Activated T-cell treated with anti-CD3 and anti-CD28 coated beads, Interleukin-2, amount 50 U/mL, for 4 hours (primary cell): ENCODE measurements at regions not wholly inside any gene's neighbourhood (a gene's known extent, or its start where the extent isn't known, plus 50 kb on each side); places are given as distances from the start of the nearest gene placed in this dataset.
"Not testable (repeated sequence)": the region's sequence is repeated elsewhere in the genome, so short reads cannot be mapped to it uniquely, and the experiment has no call there.

ENCODE experiments used
- ATAC-seq, 2 donors: fragments of 200-7000 bp; cut with Tn5 transposase; one replicate each; pipeline ENCODE4 v1.10.0; 2021
- DNase-seq: peaks from one replicate; pipeline ENCODE4 v3.0.0-alpha.2; 2020
- H3K27me3 Mint-ChIP-seq: one replicate; pipeline ENCODE4 v1.8.0; 2021; ENCODE audit warnings: low read depth, mixed read lengths
- H3K36me3 Mint-ChIP-seq: one replicate; pipeline ENCODE4 v1.8.0; 2022; ENCODE audit warnings: mixed read lengths; ENCODE audit not compliant: insufficient read depth
- H3K4me1 Mint-ChIP-seq: one replicate; pipeline ENCODE4 v1.8.0; 2021; ENCODE audit warnings: low read depth, mixed read lengths
- H3K4me3 Mint-ChIP-seq: one replicate; pipeline ENCODE4 v1.8.0; 2021; ENCODE audit warnings: mild to moderate bottlenecking, moderate library complexity, mixed read lengths
- H3K9me3 Mint-ChIP-seq: one replicate; pipeline ENCODE4 v1.8.0; 2021; ENCODE audit warnings: mixed read lengths

GRCh38 chr18:22817844-22818243 is 115.3 kb upstream of the RBBP8 start:
- H3K27me3 Mint-ChIP-seq: peaks cover 8% of the 10 kb centered on the region
- H3K4me3 Mint-ChIP-seq: no peak overlapping the region
- DNase-seq (no peak), ATAC-seq (no peak)
- no peaks in the 10 kb centered on the region for H3K9me3 Mint-ChIP-seq
- H3K4me1 Mint-ChIP-seq: no peaks in the 10 kb centered on the region
- no peaks in the 10 kb centered on the region for H3K36me3 Mint-ChIP-seq

GRCh38 chr18:22822024-22822423 is 111.1 kb upstream of the RBBP8 start:
- Mint-ChIP-seq H3K36me3 (no peaks in the 10 kb centered on the region), H3K27me3 (peaks cover 8% of the 10 kb centered on the region), H3K4me3 (no peak overlapping the region), H3K9me3 (no peaks in the 10 kb centered on the region), H3K4me1 (no peaks in the 10 kb centered on the region)
- ATAC-seq (no peak), DNase-seq (no peak)

- Mint-ChIP-seq H3K36me3 (no peaks in the 10 kb centered on the region), H3K27me3 (peaks cover 17% of the 10 kb centered on the region), H3K4me1 (no peaks in the 10 kb centered on the region), H3K4me3 (no peak overlapping the region), H3K9me3 (no peaks in the 10 kb centered on the region)
- DNase-seq (no peak), ATAC-seq (no peak)
Observed at GRCh38 chr18:22822841-22823508, 110.2 kb upstream of the RBBP8 start.

- Mint-ChIP-seq H3K4me1 (peaks cover 2% of the 10 kb centered on the region), H3K36me3 (no peaks in the 10 kb centered on the region), H3K27me3 (peaks cover 21% of the 10 kb centered on the region), H3K9me3 (no peaks in the 10 kb centered on the region), H3K4me3 (no peak overlapping the region)
- ATAC-seq (no peak), DNase-seq (no peak)
Observed at GRCh38 chr18:22826726-22827125, 106.4 kb upstream of the RBBP8 start.

- no peak overlapping the region for H3K4me3 Mint-ChIP-seq
- peaks cover 21% of the 10 kb centered on the region for H3K27me3 Mint-ChIP-seq
Observed at GRCh38 chr18:22827216-22827615, 105.9 kb upstream of the RBBP8 start.

GRCh38 chr18:22827741-22828140 is 105.4 kb upstream of the RBBP8 start:
- no peak for ATAC-seq
- Mint-ChIP-seq H3K4me3 (no peak overlapping the region), H3K9me3 (no peaks in the 10 kb centered on the region), H3K36me3 (no peaks in the 10 kb centered on the region), H3K27me3 (peaks cover 23% of the 10 kb centered on the region), H3K4me1 (peaks cover 2% of the 10 kb centered on the region)
- no peak for DNase-seq

More at GRCh38 chr18:22827216-22827615, 105.9 kb upstream of the RBBP8 start:
- Mint-ChIP-seq H3K4me1 (peaks cover 2% of the 10 kb centered on the region), H3K9me3 (no peaks in the 10 kb centered on the region), H3K36me3 (no peaks in the 10 kb centered on the region)
- ATAC-seq: no peak
- no peak for DNase-seq

GRCh38 chr18:22828171-22828570 is 105.0 kb upstream of the RBBP8 start:
- Mint-ChIP-seq H3K4me3 (no peak overlapping the region), H3K9me3 (no peaks in the 10 kb centered on the region), H3K4me1 (peaks cover 2% of the 10 kb centered on the region), H3K36me3 (no peaks in the 10 kb centered on the region), H3K27me3 (peaks cover 24% of the 10 kb centered on the region)
- peak in 1 of 2 donors; percentile 40 for ATAC-seq
- DNase-seq: no peak

- not testable (repeated sequence) for H3K4me1 Mint-ChIP-seq, H3K4me3 Mint-ChIP-seq, DNase-seq, H3K9me3 Mint-ChIP-seq, ATAC-seq, H3K36me3 Mint-ChIP-seq
- H3K27me3 Mint-ChIP-seq: peaks cover 28% of the 10 kb centered on the region
Observed at GRCh38 chr18:22828583-22828982, 104.5 kb upstream of the RBBP8 start.

- no peak overlapping the region for H3K4me3 Mint-ChIP-seq
- H3K9me3 Mint-ChIP-seq: no peaks in the 10 kb centered on the region
- ATAC-seq (no peak), DNase-seq (no peak)
- peaks cover 26% of the 10 kb centered on the region for H3K27me3 Mint-ChIP-seq
- peaks cover 2% of the 10 kb centered on the region for H3K4me1 Mint-ChIP-seq
- H3K36me3 Mint-ChIP-seq: no peaks in the 10 kb centered on the region
Observed at GRCh38 chr18:22829781-22830180, 103.3 kb upstream of the RBBP8 start.

GRCh38 chr18:22830511-22830910 is 102.6 kb upstream of the RBBP8 start:
- Mint-ChIP-seq H3K36me3 (no peaks in the 10 kb centered on the region), H3K27me3 (peaks cover 26% of the 10 kb centered on the region), H3K4me3 (no peak overlapping the region), H3K4me1 (peaks cover 2% of the 10 kb centered on the region), H3K9me3 (no peaks in the 10 kb centered on the region)
- DNase-seq (no peak), ATAC-seq (no peak)

GRCh38 chr18:22831441-22831904 is 101.7 kb upstream of the RBBP8 start:
- peaks cover 2% of the 10 kb centered on the region for H3K4me1 Mint-ChIP-seq
- DNase-seq (no peak), ATAC-seq (peak; percentile 48 to 80)
- no peaks in the 10 kb centered on the region for H3K9me3 Mint-ChIP-seq
- peaks cover 28% of the 10 kb centered on the region for H3K27me3 Mint-ChIP-seq
- no peaks in the 10 kb centered on the region for H3K36me3 Mint-ChIP-seq
- H3K4me3 Mint-ChIP-seq: no peak overlapping the region

- Mint-ChIP-seq H3K9me3 (no peaks in the 10 kb centered on the region), H3K27me3 (peaks cover 12% of the 10 kb centered on the region), H3K4me1 (no peaks in the 10 kb centered on the region), H3K36me3 (no peaks in the 10 kb centered on the region), H3K4me3 (no peak overlapping the region)
- no peak for DNase-seq
- ATAC-seq: no peak
Observed at GRCh38 chr18:22836932-22837331, 96.2 kb upstream of the RBBP8 start.

- DNase-seq (no peak), ATAC-seq (no peak)
- H3K4me3 Mint-ChIP-seq: no peak overlapping the region
- H3K36me3 Mint-ChIP-seq: no peaks in the 10 kb centered on the region
- peaks cover 8% of the 10 kb centered on the region for H3K27me3 Mint-ChIP-seq
- no peaks in the 10 kb centered on the region for H3K4me1 Mint-ChIP-seq
- H3K9me3 Mint-ChIP-seq: no peaks in the 10 kb centered on the region
Observed at GRCh38 chr18:22838221-22838620, 94.9 kb upstream of the RBBP8 start.

GRCh38 chr18:22838639-22839277 is 94.4 kb upstream of the RBBP8 start:
- H3K4me1 Mint-ChIP-seq: no peaks in the 10 kb centered on the region
- DNase-seq: no peak
- H3K9me3 Mint-ChIP-seq: no peaks in the 10 kb centered on the region
- peaks cover 7% of the 10 kb centered on the region for H3K27me3 Mint-ChIP-seq
- H3K4me3 Mint-ChIP-seq: no peak overlapping the region
- H3K36me3 Mint-ChIP-seq: no peaks in the 10 kb centered on the region
- peak; percentile 85 to 93 for ATAC-seq

GRCh38 chr18:22839340-22839821 is 93.7 kb upstream of the RBBP8 start:
- Mint-ChIP-seq H3K27me3 (peaks cover 5% of the 10 kb centered on the region), H3K9me3 (no peaks in the 10 kb centered on the region), H3K4me1 (no peaks in the 10 kb centered on the region), H3K36me3 (no peaks in the 10 kb centered on the region), H3K4me3 (no peak overlapping the region)
- ATAC-seq (peak in 1 of 2 donors; percentile 42), DNase-seq (no peak)
